H1 (cell line): ENCODE measurements at regions not wholly inside any gene's neighbourhood (a gene's known extent, or its start where the extent isn't known, plus 50 kb on each side); places are given as distances from the start of the nearest gene placed in this dataset.

ENCODE experiments used
- CTCF ChIA-PET: fragments of 300-600 bp; sonication (Branson Sonifier 250); formaldehyde crosslinking; loops from one replicate; lab custom pipeline; 2021; ENCODE audit not compliant: partially characterized antibody; lab: Charles Lee
- POLR2A ChIA-PET: fragments of 300-600 bp; sonication (Branson Sonifier 250); formaldehyde crosslinking; loops from one replicate; lab custom pipeline; 2021; ENCODE audit warnings: inconsistent platforms; ENCODE audit not compliant: partially characterized antibody; lab: Charles Lee
- DNase-seq, 2 experiments: peaks; one replicate each; pipeline versions ENCODE4 v3.0.0 to v3.0.0-alpha.2; 2010 to 2022; ENCODE audit warnings: low spot score in 2 of 2, low read depth in 1 of 2, mixed read lengths in 1 of 2
- FAIRE-seq: peaks from 2 replicates; lab custom pipeline; 2011; peaks lifted over from hg19 to GRCh38; lab: Jason Lieb, UNC
- H2AFZ ChIP-seq: 2 replicates; pipeline ENCODE4 v1.8.1; 2012; ENCODE audit warnings: low read length, inconsistent platforms
- H2AK5ac ChIP-seq: 2 replicates; pipeline ENCODE4 v1.6.1; 2013; ENCODE audit warnings: low read depth, low read length
- H2BK120ac ChIP-seq: replicated peaks from 2 replicates; pipeline ENCODE3; 2013; ENCODE audit warnings: low read depth, low read length, inconsistent platforms
- H2BK12ac ChIP-seq: 2 replicates; pipeline ENCODE4 v1.6.1; 2013; ENCODE audit warnings: low read depth, low read length
- H2BK15ac ChIP-seq: 2 replicates; pipeline ENCODE4 v1.6.1; 2013; ENCODE audit warnings: low read length
- H2BK20ac ChIP-seq: 2 replicates; pipeline ENCODE4 v1.6.1; 2013; ENCODE audit warnings: low read length
- H2BK5ac ChIP-seq: 2 replicates; pipeline ENCODE4 v1.6.1; 2013; ENCODE audit warnings: low read depth, low read length
- H3K14ac ChIP-seq: 2 replicates; pipeline ENCODE4 v1.6.1; 2013; ENCODE audit warnings: inconsistent platforms; ENCODE audit not compliant: insufficient read length
- H3K18ac ChIP-seq: 2 replicates; pipeline ENCODE4 v1.6.1; 2013; ENCODE audit warnings: low read length; ENCODE audit errors: extremely low read depth
- H3K23ac ChIP-seq: 2 replicates; pipeline ENCODE4 v1.6.1; 2013; ENCODE audit warnings: inconsistent platforms; ENCODE audit not compliant: insufficient read length
- H3K23me2 ChIP-seq: 2 replicates; pipeline ENCODE4 v1.6.1; 2013; ENCODE audit warnings: low read depth, low read length
- H3K27ac ChIP-seq: 2 replicates; pipeline ENCODE4 v1.6.1; 2011; ENCODE audit warnings: low read depth, low read length, inconsistent platforms
- H3K27me3 ChIP-seq, 4 experiments: replicated peaks in 1 of 4; 1 replicate in 1 of 4; 2 replicates in 3 of 4; pipeline versions ENCODE4 v1.6.1 to v1.8.1; 2011 to 2013; ENCODE audit warnings: low read length in 3 of 4, mild to moderate bottlenecking in 3 of 4, inconsistent platforms in 2 of 4, mixed read lengths in 2 of 4, moderate library complexity in 1 of 4; ENCODE audit not compliant: control insufficient read depth in 3 of 4, insufficient read depth in 3 of 4; ENCODE audit errors: extremely low read depth in 1 of 4
- H3K36me3 ChIP-seq, 4 experiments: 2 replicates each; pipeline versions ENCODE4 v1.6.1 to v1.8.1; 2011 to 2013; ENCODE audit warnings: mild to moderate bottlenecking in 4 of 4, low read length in 3 of 4, moderate library complexity in 2 of 4, control low read depth in 1 of 4, inconsistent platforms in 1 of 4; ENCODE audit not compliant: insufficient read depth in 4 of 4, control insufficient read depth in 2 of 4
- H3K4ac ChIP-seq: replicated peaks from 2 replicates; pipeline ENCODE3; 2013; ENCODE audit warnings: low read length, low read depth, mixed read lengths, inconsistent platforms; ENCODE audit not compliant: insufficient read length
- H3K4me1 ChIP-seq, 4 experiments: replicated peaks in 1 of 4; 1 replicate in 1 of 4; 2 replicates in 3 of 4; pipeline versions ENCODE4 v1.6.1 to v1.8.1; 2011 to 2013; ENCODE audit warnings: low read length in 3 of 4, inconsistent platforms in 2 of 4, mixed read lengths in 1 of 4; ENCODE audit not compliant: insufficient read depth in 4 of 4, control insufficient read depth in 3 of 4
- H3K4me2 ChIP-seq, 2 experiments: 2 replicates each; pipeline versions ENCODE4 v1.6.1 to v1.8.1; 2011 to 2013; ENCODE audit warnings: low read depth in 2 of 2, low read length in 2 of 2, control low read depth in 1 of 2, inconsistent platforms in 1 of 2, mild to moderate bottlenecking in 1 of 2; ENCODE audit not compliant: insufficient read depth in 1 of 2
- H3K4me3 ChIP-seq, 4 experiments: fragments of 200-600, 300-600 bp in 1 of 4; sonication (generic), shearing (Covaris generic), sonication (Bioruptor Twin) in 1 of 4; 2 replicates each; pipeline versions ENCODE4 v1.5.1 to v1.8.1; 2011 to 2016; ENCODE audit warnings: low read length in 4 of 4, low read depth in 3 of 4, control low read depth in 2 of 4, inconsistent platforms in 2 of 4, mild to moderate bottlenecking in 2 of 4, mixed read lengths in 1 of 4, moderate library complexity in 1 of 4; ENCODE audit not compliant: insufficient read depth in 2 of 4; ENCODE audit errors: extremely low read depth in 1 of 4
- H3K56ac ChIP-seq: replicated peaks from 2 replicates; pipeline ENCODE3; 2013; ENCODE audit warnings: low read depth, mild to moderate bottlenecking, mixed read lengths, low read length, inconsistent platforms; ENCODE audit not compliant: insufficient read length
- H3K79me1 ChIP-seq: 2 replicates; pipeline ENCODE4 v1.6.1; 2013; ENCODE audit warnings: low read depth, low read length, control low read depth
- H3K79me2 ChIP-seq, 2 experiments: 2 replicates each; pipeline versions ENCODE4 v1.6.1 to v1.8.1; 2012 to 2013; ENCODE audit warnings: low read length in 2 of 2, mild to moderate bottlenecking in 2 of 2, inconsistent platforms in 1 of 2; ENCODE audit not compliant: insufficient read depth in 2 of 2, control insufficient read depth in 1 of 2
- H3K9ac ChIP-seq, 4 experiments: replicated peaks in 1 of 4; 1 replicate in 1 of 4; 2 replicates in 3 of 4; pipeline versions ENCODE4 v1.6.1 to v1.8.1; 2011 to 2013; ENCODE audit warnings: low read depth in 3 of 4, low read length in 3 of 4, control low read depth in 2 of 4, mild to moderate bottlenecking in 2 of 4, moderate library complexity in 2 of 4, inconsistent platforms in 1 of 4; ENCODE audit errors: extremely low read depth in 1 of 4
- H3K9me3 ChIP-seq, 2 experiments: 2 replicates each; pipeline versions ENCODE4 v1.6.1 to v1.8.1; 2012 to 2013; ENCODE audit warnings: mild to moderate bottlenecking in 2 of 2, moderate library complexity in 2 of 2, control low read depth in 1 of 2, inconsistent platforms in 1 of 2, low read depth in 1 of 2, low read length in 1 of 2, mixed read lengths in 1 of 2; ENCODE audit not compliant: insufficient read depth in 2 of 2
- H4K20me1 ChIP-seq, 2 experiments: replicated peaks in 1 of 2; 2 replicates each; pipeline versions ENCODE3 to v1.8.1; 2011 to 2013; ENCODE audit warnings: inconsistent platforms in 2 of 2, low read length in 2 of 2, mild to moderate bottlenecking in 1 of 2; ENCODE audit not compliant: insufficient read depth in 2 of 2, control insufficient read depth in 1 of 2
- H4K5ac ChIP-seq: 2 replicates; pipeline ENCODE4 v1.6.1; 2013; ENCODE audit warnings: low read length, low read depth, mixed read lengths, inconsistent platforms; ENCODE audit not compliant: insufficient read length
- H4K8ac ChIP-seq: 2 replicates; pipeline ENCODE4 v1.8.0; 2013; ENCODE audit warnings: mild to moderate bottlenecking, moderate library complexity, low read length, inconsistent platforms; ENCODE audit not compliant: insufficient read depth; ENCODE audit errors: extremely low read depth
- H4K91ac ChIP-seq: replicated peaks from 2 replicates; pipeline ENCODE3; 2013; ENCODE audit warnings: low read length, mixed read lengths, inconsistent platforms; ENCODE audit not compliant: insufficient read length
- ATF3 ChIP-seq: IDR thresholded peaks from 2 replicates; pipeline ENCODE4 v1.6.1; 2011; ENCODE audit warnings: low read depth, mild to moderate bottlenecking, low read length; ENCODE audit not compliant: insufficient read depth
- CTBP2 ChIP-seq: IDR thresholded peaks from 2 replicates; pipeline ENCODE4 v1.7.0; 2011; ENCODE audit warnings: borderline replicate concordance, mild to moderate bottlenecking, moderate library complexity, mixed read lengths, low read length; ENCODE audit not compliant: insufficient read depth, insufficient read length
- EGR1 ChIP-seq: IDR thresholded peaks from 2 replicates; pipeline ENCODE4 v1.6.1; 2011; ENCODE audit warnings: low read depth, low read length, borderline replicate concordance
- EP300 ChIP-seq, 2 experiments: IDR thresholded peaks; 1 replicate in 1 of 2; 2 replicates in 1 of 2; pipeline ENCODE4 v1.6.1; 2011 to 2012; ENCODE audit warnings: low read depth in 2 of 2, low read length in 2 of 2, mild to moderate bottlenecking in 2 of 2, borderline replicate concordance in 1 of 2, inconsistent platforms in 1 of 2, moderate library complexity in 1 of 2
- EZH2 ChIP-seq: fragments of 200-600 bp; sonication (generic); IDR thresholded peaks from 2 replicates; pipeline ENCODE4 v1.7.1; 2012; ENCODE audit warnings: low read depth, mild to moderate bottlenecking, moderate library complexity, low read length, inconsistent platforms; ENCODE audit not compliant: severe bottlenecking
- HDAC2 ChIP-seq, 2 experiments: fragments of 300-600 bp in 1 of 2; sonication (generic) in 1 of 2; IDR thresholded peaks; 2 replicates each; pipeline ENCODE4 v1.6.1; 2011 to 2012; ENCODE audit warnings: low read depth in 2 of 2, low read length in 2 of 2, mild to moderate bottlenecking in 2 of 2, moderate library complexity in 2 of 2, borderline replicate concordance in 1 of 2, inconsistent platforms in 1 of 2
- KDM5A ChIP-seq: fragments of 200-600 bp; IDR thresholded peaks from 2 replicates; pipeline ENCODE4 v1.7.1; 2012; ENCODE audit warnings: mild to moderate bottlenecking, low read length, inconsistent platforms, mixed read lengths
- SAP30 ChIP-seq: fragments of 300-600 bp; sonication (generic); IDR thresholded peaks from 2 replicates; pipeline ENCODE4 v1.7.1; 2012; ENCODE audit warnings: low read length, moderate library complexity, mild to moderate bottlenecking, inconsistent platforms; ENCODE audit not compliant: insufficient read depth, insufficient replicate concordance
- SIX5 ChIP-seq: IDR thresholded peaks from 2 replicates; pipeline ENCODE4 v1.6.1; 2011; ENCODE audit warnings: mild to moderate bottlenecking, low read depth, low read length
- TAF1 ChIP-seq: IDR thresholded peaks from 2 replicates; pipeline ENCODE4 v1.6.1; 2011; ENCODE audit warnings: mild to moderate bottlenecking, low read depth, low read length
- YY1 ChIP-seq: IDR thresholded peaks from 2 replicates; pipeline ENCODE4 v1.6.1; 2011; ENCODE audit warnings: low read depth, mild to moderate bottlenecking, low read length
- WGBS, 2 experiments: shearing (Covaris generic) in 1 of 2; methylation state at CpG; one replicate each; pipeline versions ENCODE4 v1.1.6 to v1.1.7; 2013 to 2015; ENCODE audit warnings: low lambda C conversion rate in 2 of 2, mixed read lengths in 2 of 2, inconsistent platforms in 1 of 2, low coverage in 1 of 2, missing lambda C conversion rate in 1 of 2; ENCODE audit not compliant: insufficient replicate concordance in 2 of 2, insufficient coverage in 1 of 2, insufficient read length in 1 of 2; ENCODE audit errors: extremely low coverage in 1 of 2, missing lambda C conversion rate in 1 of 2; 5-methylcytosine and 5-hydroxymethylcytosine counted together
- TF ChIP-seq, protein P1 (sequence below): IDR thresholded peaks from 2 replicates; pipeline ENCODE4 v1.6.1; 2012; ENCODE audit warnings: inconsistent platforms

DNA sequence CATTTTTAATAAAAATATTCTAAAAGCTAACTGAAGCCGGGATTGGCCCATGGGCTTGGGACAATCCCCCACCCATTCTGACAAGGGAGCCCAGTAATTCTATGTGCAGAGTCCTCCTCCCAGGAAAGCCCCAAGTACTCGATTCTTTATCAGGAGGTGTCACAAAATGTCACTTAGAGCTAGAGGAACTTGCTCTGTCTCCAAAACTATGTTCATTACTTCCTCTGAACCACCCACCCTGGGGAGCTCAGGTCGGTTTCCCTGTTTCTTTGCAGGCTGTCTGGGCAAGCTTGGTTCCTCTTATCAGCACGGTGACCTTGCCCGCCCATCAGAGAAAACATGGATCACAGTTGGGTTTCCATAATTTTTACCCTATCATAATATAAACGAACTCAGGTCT lies 430.6 kb upstream of the ID2 start:
- Histone ChIP-seq H2BK120ac (no peak overlapping the region), H3K18ac (no peak overlapping the region), H4K91ac (no peak overlapping the region), H2BK12ac (no peak overlapping the region), H3K9me3 (peaks cover 7 to 15% of the 10 kb centered on the region in 2 experiments), H3K23ac (no peak overlapping the region), H3K14ac (no peak overlapping the region), H2BK20ac (no peak overlapping the region), H2BK5ac (no peak overlapping the region), H3K4me3 (no peak overlapping the region), H4K5ac (no peak overlapping the region), H3K27ac (no peak overlapping the region), H3K23me2 (no peaks in the 10 kb centered on the region), H3K9ac (no peak overlapping the region), H3K36me3 (no peaks in the 10 kb centered on the region), H4K20me1 (no peaks in the 10 kb centered on the region), H2BK15ac (no peak overlapping the region), H2AK5ac (no peak overlapping the region), H2AFZ (no peak overlapping the region), H3K79me2 (no peaks in the 10 kb centered on the region), H3K4me1 (peaks cover 3 to 12% (median 12%) of the 10 kb centered on the region in 4 experiments), H3K79me1 (no peaks in the 10 kb centered on the region), H3K4ac (no peak overlapping the region), H3K27me3 (no peaks in the 10 kb centered on the region; a peak in 2 of 7 replicates), H3K4me2 (no peak overlapping the region), H4K8ac (no peak overlapping the region), H3K56ac (no peak overlapping the region)
- WGBS, 2 experiments, result 90% methylated on average over 6 of the region's 6 CpGs; no CpG with 5 or more reads in 1 of the 2 experiments
- CTCF ChIA-PET, result interaction anchor here (1.0 to 1.4 kb wide), 2 partner anchors 9 to 10 kb away, joined by 3 to 4 read pairs; no protein-coding TSS in a partner anchor
- TF ChIP-seq EP300 (IDR thresholded peaks at IDR 0.05; ENCODE audit: borderline replicate concordance in 1 of 2, low read depth in 2 of 2, low read length in 2 of 2), result no peak
- no peak for TF ChIP-seq ATF3
- TF ChIP-seq TAF1, result no peak
- TF ChIP-seq HDAC2 (IDR thresholded peaks at IDR 0.05; ENCODE audit: borderline replicate concordance in 1 of 2, low read depth in 2 of 2, low read length in 2 of 2), result no peak
- TF ChIP-seq SIX5, result no peak
- TF ChIP-seq EGR1, result no peak
- TF ChIP-seq, protein P1, sequence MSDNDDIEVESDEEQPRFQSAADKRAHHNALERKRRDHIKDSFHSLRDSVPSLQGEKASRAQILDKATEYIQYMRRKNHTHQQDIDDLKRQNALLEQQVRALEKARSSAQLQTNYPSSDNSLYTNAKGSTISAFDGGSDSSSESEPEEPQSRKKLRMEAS, result no peak
- no peak for TF ChIP-seq KDM5A
- TF ChIP-seq EZH2, result no peak
- no peak for TF ChIP-seq SAP30
- TF ChIP-seq CTBP2, result no peak
- TF ChIP-seq YY1, result no peak
- no peak for FAIRE-seq
- POLR2A ChIA-PET, result no interaction called here
- no peak for DNase-seq
